Activated CD4-positive, alpha-beta T cell treated with anti-CD3 and anti-CD28 coated beads, Interleukin-2, amount 50 U/mL, for 48 hours (primary cell): ENCODE measurements at regions not wholly inside any gene's neighbourhood (a gene's known extent, or its start where the extent isn't known, plus 50 kb on each side); places are given as distances from the start of the nearest gene placed in this dataset.
"Not testable (repeated sequence)": the region's sequence is repeated elsewhere in the genome, so short reads cannot be mapped to it uniquely, and the experiment has no call there.

Source experiments
- DNase-seq, 2 experiments: peaks; one replicate each; pipeline ENCODE4 v3.0.0-alpha.2; 2020

DNA sequence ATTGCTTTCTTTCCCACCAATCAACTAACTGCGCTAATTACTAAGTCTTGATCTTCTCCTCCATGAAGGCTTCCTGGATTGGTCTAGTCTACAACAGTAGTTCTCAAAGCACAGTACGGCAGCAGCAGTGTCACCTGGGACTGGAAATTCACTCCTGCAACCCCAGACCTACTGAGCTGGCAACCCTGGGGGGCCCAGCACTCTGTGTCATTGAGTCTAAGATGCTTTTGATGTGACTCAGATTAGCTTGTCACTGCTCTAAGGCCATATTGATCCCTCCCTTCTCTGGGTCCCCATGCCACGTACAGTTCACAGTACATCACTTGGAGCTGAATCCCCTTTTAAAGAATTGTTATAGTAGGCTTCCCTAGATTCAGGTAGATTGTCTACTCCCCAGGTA lies 65.7 kb upstream of the KMT2C start:
- no peak for DNase-seq

DNA sequence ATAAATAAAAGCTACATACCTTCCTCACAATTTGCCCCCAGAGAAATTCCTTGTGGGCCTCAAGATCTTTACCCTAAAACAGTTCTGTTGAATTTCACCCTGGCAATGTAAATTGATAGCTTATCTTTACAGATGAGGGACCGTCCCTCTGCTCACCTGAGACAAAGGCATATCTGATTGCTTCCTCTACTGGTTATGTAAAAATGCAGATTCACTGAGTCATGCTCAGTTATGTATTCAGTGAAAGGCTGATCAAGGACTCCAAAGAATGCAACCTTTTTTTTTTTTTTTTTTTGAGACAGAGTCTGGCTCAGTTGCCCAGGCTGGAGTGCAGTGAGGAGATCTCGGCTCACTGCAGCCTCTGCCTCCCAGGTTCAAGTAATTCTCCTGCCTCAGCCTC lies 64.2 kb upstream of the KMT2C start:
- not testable (repeated sequence) for DNase-seq

DNA sequence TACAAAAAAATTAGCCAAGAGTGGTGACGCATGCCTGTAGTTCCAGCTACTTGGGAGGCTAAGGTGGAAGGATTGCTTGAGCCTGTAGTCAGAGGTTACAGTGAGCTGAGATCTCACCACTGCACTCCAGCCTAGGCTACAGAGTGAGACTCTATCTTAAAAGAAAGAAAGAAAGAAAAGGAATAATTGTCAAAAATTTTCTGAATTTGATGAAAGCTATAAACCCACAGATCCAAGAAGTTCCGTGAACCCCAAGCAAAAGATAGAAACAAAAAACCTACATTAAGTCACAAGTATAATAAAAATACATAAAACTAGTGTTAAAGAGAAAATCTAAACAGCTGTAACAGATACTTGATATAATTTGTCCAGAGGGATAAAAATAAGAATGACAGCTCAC lies 60.1 kb upstream of the KMT2C start:
- DNase-seq, result no peak

DNA sequence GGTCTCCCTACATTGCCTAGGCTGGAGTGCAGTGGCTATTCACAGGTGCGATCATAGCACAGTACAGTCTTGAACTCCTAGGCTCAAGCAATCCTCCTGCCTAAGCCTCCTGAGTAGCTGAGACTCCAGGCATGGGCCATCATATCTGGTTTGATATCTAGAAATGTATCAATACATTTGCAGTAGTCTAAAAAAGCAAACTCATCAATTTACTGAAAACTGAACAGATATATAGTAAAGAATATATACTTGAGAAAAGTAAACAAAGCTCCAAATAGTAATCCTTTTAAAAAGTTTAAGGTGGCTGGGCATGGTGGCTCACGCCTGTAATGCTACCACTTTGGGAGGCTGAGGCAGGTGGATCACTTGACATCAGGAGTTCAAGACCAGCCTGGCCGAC lies 57.1 kb upstream of the KMT2C start:
- DNase-seq, result no peak

DNA sequence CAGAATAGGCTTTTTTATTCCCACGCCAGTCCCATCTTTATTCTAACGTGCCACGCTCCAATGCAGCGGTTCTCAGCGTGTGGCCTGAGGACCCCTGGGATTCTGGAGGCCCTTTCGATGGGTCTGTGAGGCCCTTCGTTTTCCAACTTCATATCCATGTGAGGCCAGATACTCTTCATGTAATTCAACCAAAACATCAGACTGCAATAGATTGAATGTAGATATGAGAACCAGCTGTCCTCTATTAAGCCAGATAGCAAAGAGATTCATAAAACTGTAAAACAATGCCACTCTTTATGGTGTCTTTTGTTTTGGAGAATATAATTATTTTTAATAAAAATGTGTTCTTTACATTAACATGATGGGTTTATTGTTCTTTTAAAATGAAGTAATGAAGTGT lies 53.2 kb upstream of the KMT2C start:
- no peak for DNase-seq

DNA sequence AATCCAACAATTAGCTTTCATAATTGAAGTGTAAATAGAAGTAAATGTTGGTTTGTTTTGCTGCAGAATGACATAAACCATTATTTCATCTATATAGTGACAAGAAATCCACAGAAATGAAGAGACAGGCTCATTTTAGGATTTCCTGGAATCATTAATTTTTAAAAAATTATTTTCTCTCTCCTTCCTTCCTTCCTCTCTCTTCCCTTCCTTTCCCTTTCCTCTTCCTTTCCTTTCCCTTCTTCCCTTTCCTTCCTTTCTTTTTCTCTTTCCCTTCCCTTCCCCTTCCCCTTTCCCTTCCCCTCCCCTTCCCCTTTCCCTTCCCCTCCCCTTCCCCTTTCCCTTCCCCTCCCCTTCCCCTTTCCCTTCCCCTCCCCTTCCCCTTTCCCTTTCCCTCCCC lies 51.2 kb upstream of the KMT2C start:
- no peak for DNase-seq

DNA sequence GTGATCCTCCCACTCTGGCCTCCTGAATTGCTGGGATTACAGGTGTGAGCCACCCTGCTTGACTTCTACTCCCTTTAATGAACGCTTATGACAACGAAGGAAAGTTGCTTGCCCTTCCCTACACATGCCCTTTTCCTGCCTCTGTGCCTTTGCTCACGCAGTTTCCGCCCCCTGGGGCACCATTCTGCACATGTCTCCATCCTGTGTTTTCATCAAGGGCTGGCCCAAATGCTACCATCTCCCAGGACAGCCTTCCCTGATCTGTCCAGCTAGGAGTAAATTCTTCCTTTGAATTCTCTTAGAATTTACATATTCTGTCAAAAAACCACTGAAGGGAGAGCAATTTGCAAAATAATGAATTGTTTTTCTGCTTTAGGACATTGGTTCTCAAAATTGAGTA lies 50.0 kb upstream of the KMT2C start:
- no peak for DNase-seq
